GM18868 (cell line): ENCODE measurements at regions not wholly inside any gene's neighbourhood (a gene's known extent, or its start where the extent isn't known, plus 50 kb on each side); places are given as distances from the start of the nearest gene placed in this dataset.

Experiments
- ATAC-seq: cut with Tn5 transposase; IDR thresholded peaks from one replicate; pipeline ENCODE4 v1.9.1; 2021; ENCODE audit warnings: mild to moderate bottlenecking, moderate library complexity; ENCODE audit not compliant: unreplicated experiment

DNA sequence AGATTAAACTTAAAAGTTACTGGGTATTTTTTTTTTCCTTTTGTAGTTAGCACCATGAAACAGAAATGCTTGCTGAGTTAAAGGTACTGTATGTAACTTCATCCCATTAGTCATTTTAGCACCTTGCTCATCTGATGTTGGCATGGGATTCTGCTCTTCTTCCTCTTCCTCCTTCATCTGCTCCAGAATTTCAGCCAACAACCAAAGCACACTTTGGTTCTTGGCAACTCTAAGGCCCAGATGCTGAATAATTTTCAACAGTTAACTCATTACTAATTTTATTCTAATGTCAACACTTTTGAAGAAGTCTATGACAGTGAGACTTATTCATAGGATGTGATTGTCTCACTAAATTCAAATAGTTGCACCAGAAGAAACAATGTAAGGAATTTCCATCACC, 359.2 kb downstream of the KCTD12 start:
- ATAC-seq = no peak

DNA sequence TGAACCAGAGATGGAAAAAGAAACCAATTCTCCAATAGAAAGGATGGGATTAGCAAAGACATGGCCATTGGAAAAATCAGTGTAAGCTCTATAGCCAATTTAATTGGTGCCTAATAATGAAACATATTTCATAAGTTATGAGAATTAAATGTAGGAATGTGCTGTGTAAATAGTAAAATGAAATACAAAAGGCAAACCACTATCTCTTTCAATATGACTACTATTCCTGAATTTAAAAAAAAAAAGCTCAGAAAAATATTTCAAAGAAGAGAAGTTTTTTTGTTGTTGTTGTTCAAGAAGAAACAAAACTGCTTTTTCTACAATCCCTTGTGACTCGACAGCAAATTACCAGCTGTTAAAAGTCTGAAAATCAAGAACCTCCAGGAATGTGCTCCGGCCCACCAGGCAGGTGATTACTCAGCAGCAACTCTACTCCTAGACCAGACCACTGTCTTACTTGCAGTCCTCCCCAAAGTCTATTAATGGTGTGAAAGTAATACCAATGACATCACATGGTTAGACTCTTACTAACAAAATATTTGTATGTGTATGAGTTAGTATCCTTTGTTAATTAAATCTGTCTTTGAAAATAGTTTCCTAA, 362.4 kb downstream of the KCTD12 start:
- peak; percentile 97 for ATAC-seq

DNA sequence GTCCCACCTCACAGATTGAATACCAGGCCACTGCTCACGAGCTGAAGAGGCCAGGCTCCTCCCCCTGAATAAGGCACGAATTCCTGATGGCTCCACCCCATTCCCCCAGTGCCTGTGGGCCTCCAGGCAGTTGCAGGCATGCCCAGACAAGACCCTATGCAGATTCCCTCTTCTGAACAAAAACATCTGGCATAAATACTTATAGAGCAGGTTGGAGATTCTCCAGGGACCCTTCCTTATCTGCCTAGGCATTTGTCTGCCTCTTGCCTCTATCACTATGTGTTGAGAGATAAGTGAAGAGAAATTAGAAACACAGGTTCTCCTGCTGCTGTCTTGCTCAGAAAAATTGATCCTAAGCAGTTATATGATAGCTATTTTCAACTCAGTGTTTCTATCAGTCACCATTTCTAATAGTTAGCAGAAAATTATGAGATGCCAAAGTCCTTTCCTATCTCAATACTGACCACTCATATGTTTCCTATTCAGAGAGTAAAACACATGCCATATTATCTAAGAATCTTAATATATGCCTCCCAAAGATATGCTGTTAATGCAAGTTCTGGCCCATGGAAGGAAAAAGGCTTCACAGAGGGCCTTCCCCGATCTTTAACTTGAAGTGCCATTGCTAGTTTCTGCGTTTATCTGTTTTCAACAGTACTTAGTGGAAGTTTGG, 364.0 kb downstream of the KCTD12 start:
- no peak for ATAC-seq

DNA sequence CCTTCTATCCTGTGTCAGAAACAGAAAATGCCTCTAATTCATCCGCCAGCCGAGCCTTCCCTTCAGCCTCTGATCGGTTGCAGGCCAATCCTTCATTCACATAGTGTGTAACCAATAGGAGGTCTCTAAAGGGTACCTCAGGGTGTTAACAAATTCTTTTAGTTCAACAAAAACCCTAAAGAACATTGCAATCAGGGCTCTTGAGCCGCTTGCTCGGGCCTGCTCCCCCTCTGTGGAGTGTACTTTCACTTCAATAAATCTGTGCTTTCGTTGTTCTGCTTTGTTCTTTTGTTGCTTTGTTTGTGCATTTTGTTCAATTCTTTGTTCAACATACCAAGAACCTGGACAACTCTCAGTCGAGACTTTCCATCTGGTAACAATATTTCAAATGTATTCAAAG, 366.5 kb downstream of the KCTD12 start:
- no peak for ATAC-seq

DNA sequence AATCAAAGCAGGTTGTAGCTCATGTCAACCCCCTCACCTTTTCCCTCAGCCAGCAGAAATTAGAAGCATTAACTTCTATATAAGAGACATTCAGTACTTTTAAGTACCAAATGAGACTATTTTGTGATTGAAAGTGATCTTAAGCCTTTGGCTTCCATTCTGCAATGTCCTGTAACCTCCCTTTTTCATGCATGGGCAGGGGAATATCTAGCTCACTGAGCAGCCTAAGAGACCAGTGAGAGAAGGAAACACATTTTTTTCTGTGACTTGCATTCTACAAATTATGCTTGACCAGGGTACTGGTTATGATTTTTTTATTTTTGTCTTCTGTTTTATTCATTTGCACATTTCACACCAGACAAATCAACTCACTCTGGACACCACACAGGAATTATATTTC, 369.6 kb downstream of the KCTD12 start:
- ATAC-seq = no peak

DNA sequence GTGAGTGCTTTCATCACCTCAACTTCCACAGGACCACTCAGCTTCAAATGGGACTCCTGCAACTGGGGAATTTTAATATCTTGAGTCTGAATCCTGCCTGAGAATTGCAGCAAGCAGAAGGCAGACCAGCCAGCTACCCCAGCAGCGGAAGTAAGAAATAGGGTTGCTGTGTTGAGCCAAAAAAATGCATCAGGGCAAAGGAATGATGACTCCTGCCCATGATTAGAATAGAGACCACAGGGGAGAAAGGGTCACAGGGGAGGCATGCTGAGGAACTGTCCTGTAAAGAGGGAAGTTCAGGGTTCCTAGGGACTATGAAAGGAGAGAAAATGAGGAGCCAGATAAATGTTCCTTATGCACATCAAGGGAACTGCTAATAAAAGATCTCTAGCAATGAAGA, 370.2 kb downstream of the KCTD12 start:
- ATAC-seq = no peak

DNA sequence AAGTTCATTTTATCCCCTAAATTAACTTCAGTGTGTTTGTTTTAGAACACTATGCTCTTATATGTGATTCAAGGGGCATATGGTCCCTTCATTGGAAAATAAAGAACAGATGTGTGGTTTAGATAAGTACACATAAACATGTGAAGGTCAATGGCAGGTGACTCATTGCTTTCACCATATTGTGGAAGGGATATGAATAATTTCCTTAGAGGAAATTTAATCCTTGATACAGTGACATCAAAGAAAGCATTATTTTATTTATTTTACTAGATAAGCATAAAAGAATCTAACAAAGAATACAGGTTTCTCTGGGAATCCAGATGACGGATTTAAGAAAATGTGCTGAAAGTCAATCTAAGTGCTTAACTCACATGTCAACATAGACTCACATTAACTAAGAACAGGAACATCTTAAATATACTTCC, 373.5 kb downstream of the KCTD12 start:
- no peak for ATAC-seq

DNA sequence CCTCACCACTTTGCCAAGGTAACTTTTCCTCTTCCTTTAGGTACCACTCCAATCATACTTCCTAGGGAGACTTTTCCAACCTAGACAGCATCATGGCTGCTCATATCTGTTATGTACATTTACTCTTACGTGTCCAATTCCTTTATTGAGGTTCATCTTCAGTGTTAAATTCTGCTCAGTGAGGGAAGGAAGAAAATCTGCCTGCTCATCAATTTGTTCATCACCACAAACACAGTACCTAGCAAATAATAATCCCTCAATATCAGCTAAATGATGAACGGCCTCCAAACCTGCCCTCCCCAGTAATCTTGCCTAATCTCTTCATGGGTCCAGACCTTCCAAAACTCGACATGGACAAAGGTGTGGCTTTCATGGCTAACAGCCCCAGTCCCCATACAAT, 380.8 kb downstream of the KCTD12 start:
- no peak for ATAC-seq

DNA sequence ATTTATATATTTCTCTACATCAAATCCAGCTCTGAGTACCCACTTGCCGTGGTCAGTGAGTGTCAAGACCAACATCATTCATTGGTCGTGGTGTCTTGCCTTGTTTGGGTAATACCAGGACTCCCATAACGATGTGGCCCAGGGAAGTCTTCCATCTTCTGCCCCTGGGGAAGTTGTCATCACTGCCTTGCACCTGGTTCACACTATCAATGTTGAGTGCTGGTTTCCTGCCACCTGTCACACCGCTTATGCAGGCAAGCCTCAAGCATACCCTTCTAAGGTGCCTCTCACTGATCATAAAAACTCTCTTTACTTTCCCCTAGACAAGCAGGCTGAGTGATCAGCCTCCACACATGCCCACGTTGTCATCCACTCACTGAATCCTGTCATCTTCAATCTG, 382.4 kb downstream of the KCTD12 start:
- no peak for ATAC-seq

DNA sequence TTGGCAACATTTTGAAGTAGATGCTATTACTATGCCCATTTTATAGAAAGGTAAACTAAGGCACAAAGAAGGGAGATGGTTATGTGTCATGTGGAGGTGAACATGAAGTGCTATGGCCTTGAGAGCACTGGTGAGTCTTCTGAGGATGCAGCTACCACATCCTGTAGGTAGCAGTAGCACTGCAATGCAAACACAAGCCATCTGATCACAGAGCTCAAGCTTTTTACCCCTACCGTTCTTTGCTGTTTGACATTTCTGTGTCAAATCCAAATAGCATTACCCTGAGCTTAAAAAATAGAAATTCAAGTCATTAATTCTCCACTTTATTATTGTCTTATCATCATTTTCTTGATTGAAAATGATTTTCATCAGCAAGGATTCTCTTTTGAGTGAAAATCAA, 382.9 kb downstream of the KCTD12 start:
- ATAC-seq = no peak

DNA sequence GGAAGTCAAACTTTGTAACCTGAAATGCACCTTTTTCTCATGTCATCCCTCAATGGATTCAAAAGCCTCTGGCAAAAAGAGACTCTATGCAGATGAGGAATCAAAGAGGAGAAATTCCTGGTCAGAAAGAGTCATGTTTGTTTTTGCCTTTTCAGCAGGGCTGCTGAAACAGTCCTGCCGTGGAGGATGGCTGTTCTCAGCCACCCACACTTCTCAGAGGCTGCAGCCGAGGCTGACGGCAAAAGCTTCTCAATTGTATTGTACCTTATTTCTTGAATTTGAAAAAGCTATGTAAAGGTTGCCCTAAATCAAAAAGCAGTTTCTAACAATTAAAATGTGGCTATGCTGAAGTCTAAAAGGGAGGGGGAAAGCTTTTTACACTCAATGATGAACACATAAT, 385.3 kb downstream of the KCTD12 start:
- no peak for ATAC-seq

DNA sequence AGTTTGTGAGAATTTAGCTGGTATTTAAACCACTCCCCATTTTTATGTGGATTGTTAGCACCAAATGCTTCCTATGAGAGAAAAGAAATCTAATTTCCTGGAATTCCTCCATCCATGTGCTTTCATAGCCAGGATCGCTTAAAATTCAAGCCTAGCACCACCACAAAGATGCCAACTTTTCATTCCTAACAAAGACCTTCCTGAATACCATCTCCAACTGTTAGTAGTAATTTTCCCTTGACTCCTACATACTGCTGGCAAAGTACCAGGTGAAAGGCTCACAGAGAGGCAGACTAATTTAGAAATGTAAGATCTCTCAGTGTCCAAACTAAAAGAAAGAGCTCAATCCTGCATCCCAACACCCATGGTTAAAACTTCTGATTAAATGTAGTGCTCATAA, 386.3 kb downstream of the KCTD12 start:
- no peak for ATAC-seq

DNA sequence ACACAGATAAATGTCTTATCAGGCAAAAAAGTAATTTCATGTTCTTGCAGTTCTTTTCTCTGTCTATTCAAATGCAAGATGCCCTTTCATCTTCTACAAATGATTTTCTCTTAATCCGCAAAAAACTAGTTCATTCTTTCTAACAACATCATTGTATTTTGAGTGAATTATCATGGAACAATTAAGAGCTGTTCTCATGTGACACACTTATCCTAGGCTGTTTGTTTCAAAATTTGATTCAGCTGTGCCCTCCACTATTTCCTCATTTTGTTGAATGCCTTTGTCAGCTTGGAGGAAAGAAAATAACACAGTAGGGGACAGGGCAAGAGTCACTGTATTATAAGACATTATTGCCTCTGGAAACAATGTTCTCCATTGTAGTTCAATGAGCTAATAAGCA, 396.9 kb downstream of the KCTD12 start:
- no peak for ATAC-seq

DNA sequence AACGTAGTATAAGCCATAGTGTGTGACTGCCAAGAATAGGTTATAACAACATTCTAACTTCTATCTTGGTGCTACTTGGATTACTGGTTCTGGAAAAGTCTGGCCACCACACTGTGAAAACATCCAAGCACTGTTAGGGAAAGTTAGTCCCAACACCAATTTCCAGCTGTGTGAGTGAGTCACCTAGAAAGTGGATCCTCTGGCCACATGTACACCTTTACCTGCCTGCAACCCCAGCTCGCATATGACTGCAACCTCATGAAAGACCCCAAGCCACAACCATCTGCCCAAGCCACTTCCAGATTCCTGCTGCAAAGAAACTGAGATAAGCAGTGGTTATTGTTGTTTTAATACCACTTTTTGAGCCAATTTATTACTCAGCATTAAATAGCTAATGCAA, 404.5 kb downstream of the KCTD12 start:
- no peak for ATAC-seq

DNA sequence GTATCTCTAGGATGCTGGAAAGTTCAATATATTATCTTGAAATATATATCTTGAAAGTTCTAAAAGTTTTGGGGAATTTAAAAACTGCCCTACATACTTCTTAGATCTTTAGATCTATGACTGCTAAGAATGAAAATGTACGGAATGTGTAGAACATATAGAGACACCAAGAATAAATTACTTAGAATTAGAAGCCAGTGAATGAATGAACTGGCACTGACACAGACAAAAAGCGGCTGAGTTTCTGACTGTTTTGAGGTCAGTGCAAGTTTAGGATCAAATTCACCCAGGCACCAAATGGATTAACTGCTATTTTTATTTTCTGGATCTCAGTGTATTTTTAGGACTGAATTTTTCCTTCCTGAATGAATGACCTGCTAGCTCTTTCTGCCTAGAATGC, 411.2 kb downstream of the KCTD12 start:
- ATAC-seq = no peak

DNA sequence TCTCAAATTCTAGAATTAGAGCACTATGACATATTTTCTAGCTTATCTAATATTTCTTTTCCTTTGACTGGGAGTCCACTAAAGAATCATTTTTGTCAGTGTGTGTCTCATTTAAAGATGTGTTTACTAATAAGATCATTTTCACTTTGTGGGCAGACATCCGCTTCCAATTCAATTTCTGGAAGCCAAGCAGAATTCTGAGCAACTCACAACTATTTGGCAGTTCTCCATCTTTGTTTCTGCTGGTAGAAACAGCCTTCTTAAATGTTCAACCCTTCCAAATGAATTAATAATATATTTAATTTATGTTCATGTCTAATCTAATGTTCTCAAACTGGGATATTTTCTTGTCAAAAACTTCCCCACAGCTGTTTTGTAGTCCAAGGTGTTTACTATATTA, 411.8 kb downstream of the KCTD12 start:
- no peak for ATAC-seq

DNA sequence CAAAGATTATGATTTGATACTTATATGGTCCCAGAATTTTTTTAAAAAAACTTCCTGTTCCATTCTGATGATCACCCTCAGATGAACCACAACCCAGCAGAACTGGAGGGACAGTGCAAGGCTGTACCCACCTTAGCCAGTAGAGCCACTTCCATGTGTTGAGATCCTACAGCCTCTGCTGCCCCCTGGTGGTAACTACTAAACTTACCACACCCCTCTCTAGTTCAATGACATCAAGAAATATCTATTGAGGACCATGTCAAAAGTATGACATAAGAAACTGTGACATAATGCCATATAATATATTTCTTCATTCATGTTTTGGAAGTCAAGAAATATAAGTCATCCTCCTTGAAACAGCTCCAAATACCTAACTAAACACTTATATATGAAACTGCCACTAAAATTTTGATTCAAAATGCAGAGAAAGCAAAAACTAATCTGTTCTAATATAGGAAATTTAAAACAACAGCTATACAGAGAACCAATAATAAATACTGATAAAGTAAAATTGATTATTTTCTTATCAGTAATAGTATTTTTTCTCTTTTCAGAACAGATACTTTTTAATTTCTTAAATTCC, 412.6 kb downstream of the KCTD12 start:
- peak; percentile 99 for ATAC-seq

DNA sequence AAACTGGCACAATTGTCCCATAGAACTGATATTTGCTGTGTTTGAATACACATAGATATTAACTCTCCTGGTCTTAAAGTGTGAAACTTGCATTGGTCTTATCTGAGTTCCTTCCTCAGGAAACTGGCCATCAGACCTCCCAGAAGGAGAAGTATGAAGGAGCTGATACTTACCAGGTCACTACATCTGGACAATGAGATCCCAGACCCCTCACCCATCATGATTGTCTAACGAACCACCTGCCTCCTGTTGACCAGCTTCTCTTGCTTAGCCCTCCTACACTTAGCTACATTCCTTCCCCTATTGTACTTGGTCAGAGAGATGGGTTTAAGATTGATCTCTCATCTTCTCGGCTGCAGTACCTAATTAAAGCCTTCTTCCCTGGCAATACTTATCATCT, 413.3 kb downstream of the KCTD12 start:
- ATAC-seq = no peak

DNA sequence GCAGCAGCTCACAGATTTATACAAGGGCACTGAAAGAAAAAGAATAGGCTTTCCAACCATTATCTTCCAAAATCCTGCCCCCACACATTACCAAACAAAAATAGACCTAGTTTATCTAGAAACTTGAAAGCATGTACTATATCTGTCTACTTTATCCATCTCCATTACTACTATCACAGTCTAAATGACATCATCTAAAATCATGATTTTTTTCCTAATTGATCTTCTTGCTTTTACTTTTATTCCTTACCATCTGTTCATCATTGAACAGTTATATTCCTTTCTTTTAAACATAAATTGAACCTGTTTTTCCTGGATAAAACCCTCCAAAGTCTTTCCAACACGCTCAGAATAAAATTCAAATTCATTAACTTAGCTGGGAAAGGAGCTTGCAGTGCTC, 414.7 kb downstream of the KCTD12 start:
- ATAC-seq = no peak

DNA sequence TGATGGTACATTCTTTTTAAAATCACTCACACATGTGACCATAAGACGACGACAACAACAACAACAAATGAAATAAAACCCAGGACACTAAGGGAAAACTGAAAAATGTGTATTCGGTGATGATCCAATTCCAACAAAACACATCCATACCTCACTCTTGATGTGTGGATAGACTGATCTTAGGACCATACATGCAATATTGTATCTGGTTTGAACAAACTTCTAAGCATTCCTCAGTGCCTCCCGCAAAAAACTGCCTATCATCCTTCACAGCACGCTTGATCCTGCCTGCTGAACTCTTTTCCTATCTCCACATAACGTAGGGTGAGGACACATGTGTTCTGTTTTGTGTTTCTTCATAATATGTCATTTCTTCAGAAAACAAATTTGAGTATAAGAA, 415.2 kb downstream of the KCTD12 start:
- no peak for ATAC-seq

DNA sequence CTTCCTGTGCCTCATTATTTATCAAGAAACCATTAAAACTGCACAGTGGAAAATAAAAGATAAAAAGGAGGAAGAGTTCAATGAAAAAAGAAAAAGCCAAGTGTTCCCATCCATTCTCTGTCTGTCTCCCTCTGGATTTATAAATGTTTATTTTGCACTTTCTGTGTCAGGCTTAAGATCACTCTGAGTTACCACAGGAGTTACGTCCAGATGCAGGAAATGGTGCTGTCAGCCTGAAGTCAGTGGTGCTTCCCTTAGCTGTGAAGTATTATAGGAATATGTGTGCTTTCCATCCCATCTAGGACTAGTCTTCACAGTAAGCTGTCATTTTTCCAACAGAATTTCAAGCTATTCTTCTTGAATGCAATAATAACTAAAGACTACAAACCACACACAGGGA, 420.2 kb downstream of the KCTD12 start:
- ATAC-seq = no peak

DNA sequence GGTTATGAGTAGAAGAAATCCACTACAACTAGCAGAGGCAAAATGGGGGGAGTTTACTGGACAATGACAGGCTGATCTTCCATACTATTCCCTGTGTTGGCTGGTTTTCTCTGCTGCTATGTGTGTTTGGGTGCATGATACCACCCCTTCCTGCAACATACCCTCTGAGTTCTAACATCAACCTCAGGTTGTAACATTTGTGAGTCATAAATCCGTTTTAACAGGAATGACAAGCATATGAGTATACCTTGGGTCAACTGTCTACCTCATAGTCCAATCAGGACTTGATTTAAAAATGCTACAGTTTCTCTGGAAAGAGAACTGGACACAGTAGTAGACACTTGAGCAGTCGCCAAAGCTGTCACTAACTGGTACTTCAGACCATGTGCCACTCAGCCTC, 422.9 kb downstream of the KCTD12 start:
- ATAC-seq = no peak

DNA sequence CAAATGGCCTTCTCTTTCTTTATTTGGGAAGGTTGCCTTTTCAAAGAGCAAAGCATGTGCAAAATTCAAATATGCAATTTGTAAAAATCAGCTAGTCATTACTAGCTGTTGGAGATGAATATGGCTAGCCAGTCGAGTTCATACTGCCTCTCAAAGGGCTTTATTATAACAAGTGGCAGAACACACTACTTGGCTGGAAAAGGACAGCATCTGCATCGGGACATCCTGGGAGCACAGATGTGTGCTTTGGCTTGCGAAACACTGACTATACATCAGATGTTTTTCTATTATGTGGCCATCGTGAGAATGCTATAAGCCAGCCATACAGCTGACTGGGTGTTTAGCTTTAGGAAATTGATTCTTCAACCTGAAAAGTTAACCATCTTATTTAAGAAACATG, 424.2 kb downstream of the KCTD12 start:
- no peak for ATAC-seq
